ENCODE measurements at regions not wholly inside any gene's neighbourhood (a gene's known extent, or its start where the extent isn't known, plus 50 kb on each side); places are given as distances from the start of the nearest gene placed in this dataset.

GRCh38 chr2:59746291-59746690 is 807.2 kb downstream of the BCL11A start:
- no peak for DNase-seq (ENCODE audit: low read depth in 1 of 2, low spot score in 1 of 2)

GRCh38 chr2:59745085-59745484 is 808.4 kb downstream of the BCL11A start:
- no peak for TF ChIP-seq GABPA (IDR thresholded peaks at IDR 0.05; ENCODE audit: low read depth)
- no peak for TF ChIP-seq SPI1 (IDR thresholded peaks at IDR 0.05; ENCODE audit: borderline replicate concordance, low read depth)
- TF ChIP-seq, protein P1, sequence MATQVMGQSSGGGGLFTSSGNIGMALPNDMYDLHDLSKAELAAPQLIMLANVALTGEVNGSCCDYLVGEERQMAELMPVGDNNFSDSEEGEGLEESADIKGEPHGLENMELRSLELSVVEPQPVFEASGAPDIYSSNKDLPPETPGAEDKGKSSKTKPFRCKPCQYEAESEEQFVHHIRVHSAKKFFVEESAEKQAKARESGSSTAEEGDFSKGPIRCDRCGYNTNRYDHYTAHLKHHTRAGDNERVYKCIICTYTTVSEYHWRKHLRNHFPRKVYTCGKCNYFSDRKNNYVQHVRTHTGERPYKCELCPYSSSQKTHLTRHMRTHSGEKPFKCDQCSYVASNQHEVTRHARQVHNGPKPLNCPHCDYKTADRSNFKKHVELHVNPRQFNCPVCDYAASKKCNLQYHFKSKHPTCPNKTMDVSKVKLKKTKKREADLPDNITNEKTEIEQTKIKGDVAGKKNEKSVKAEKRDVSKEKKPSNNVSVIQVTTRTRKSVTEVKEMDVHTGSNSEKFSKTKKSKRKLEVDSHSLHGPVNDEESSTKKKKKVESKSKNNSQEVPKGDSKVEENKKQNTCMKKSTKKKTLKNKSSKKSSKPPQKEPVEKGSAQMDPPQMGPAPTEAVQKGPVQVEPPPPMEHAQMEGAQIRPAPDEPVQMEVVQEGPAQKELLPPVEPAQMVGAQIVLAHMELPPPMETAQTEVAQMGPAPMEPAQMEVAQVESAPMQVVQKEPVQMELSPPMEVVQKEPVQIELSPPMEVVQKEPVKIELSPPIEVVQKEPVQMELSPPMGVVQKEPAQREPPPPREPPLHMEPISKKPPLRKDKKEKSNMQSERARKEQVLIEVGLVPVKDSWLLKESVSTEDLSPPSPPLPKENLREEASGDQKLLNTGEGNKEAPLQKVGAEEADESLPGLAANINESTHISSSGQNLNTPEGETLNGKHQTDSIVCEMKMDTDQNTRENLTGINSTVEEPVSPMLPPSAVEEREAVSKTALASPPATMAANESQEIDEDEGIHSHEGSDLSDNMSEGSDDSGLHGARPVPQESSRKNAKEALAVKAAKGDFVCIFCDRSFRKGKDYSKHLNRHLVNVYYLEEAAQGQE (IDR thresholded peaks at IDR 0.05; ENCODE audit: insufficient replicate concordance, low read depth): no peak
- TF ChIP-seq, protein P2, sequence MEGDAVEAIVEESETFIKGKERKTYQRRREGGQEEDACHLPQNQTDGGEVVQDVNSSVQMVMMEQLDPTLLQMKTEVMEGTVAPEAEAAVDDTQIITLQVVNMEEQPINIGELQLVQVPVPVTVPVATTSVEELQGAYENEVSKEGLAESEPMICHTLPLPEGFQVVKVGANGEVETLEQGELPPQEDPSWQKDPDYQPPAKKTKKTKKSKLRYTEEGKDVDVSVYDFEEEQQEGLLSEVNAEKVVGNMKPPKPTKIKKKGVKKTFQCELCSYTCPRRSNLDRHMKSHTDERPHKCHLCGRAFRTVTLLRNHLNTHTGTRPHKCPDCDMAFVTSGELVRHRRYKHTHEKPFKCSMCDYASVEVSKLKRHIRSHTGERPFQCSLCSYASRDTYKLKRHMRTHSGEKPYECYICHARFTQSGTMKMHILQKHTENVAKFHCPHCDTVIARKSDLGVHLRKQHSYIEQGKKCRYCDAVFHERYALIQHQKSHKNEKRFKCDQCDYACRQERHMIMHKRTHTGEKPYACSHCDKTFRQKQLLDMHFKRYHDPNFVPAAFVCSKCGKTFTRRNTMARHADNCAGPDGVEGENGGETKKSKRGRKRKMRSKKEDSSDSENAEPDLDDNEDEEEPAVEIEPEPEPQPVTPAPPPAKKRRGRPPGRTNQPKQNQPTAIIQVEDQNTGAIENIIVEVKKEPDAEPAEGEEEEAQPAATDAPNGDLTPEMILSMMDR (IDR thresholded peaks at IDR 0.05; ENCODE audit: insufficient read depth, low read length): no peak
- TF ChIP-seq POLR2AphosphoS5 (IDR thresholded peaks at IDR 0.05; ENCODE audit: low read depth): no peak
- no peaks in the 10 kb centered on the region for H3K27me3 ChIP-seq (ENCODE audit: insufficient read depth, poor library complexity, severe bottlenecking)
- H3K4me3 ChIP-seq (replicated peaks; ENCODE audit: insufficient read depth, low read length): no peak overlapping the region
- no peak for DNase-seq (ENCODE audit: low read depth in 1 of 2, low spot score in 1 of 2)
- H3K27ac ChIP-seq (replicated peaks): no peak overlapping the region

More at GRCh38 chr2:59746291-59746690, 807.2 kb downstream of the BCL11A start:
- no peak overlapping the region for H3K4me3 ChIP-seq (replicated peaks; ENCODE audit: insufficient read depth, low read length)
- no peak overlapping the region for H3K27ac ChIP-seq (replicated peaks)
- TF ChIP-seq, protein P1 (IDR thresholded peaks at IDR 0.05; ENCODE audit: insufficient replicate concordance, low read depth): no peak
- TF ChIP-seq GABPA (IDR thresholded peaks at IDR 0.05; ENCODE audit: low read depth) (no peak), POLR2AphosphoS5 (IDR thresholded peaks at IDR 0.05; ENCODE audit: low read depth) (no peak), SPI1 (IDR thresholded peaks at IDR 0.05; ENCODE audit: borderline replicate concordance, low read depth) (no peak)
- TF ChIP-seq, protein P2 (IDR thresholded peaks at IDR 0.05; ENCODE audit: insufficient read depth, low read length): no peak
- no peaks in the 10 kb centered on the region for H3K27me3 ChIP-seq (ENCODE audit: insufficient read depth, poor library complexity, severe bottlenecking)

- DNase-seq (ENCODE audit: low read depth in 1 of 2, low spot score in 1 of 2): no peak
- H3K27me3 ChIP-seq (ENCODE audit: insufficient read depth, poor library complexity, severe bottlenecking): no peaks in the 10 kb centered on the region
- no peak overlapping the region for H3K4me3 ChIP-seq (replicated peaks; ENCODE audit: insufficient read depth, low read length)
- TF ChIP-seq, protein P1 (IDR thresholded peaks at IDR 0.05; ENCODE audit: insufficient replicate concordance, low read depth): no peak
- no peak for TF ChIP-seq POLR2AphosphoS5 (IDR thresholded peaks at IDR 0.05; ENCODE audit: low read depth)
- no peak for TF ChIP-seq SPI1 (IDR thresholded peaks at IDR 0.05; ENCODE audit: borderline replicate concordance, low read depth)
- no peak for TF ChIP-seq GABPA (IDR thresholded peaks at IDR 0.05; ENCODE audit: low read depth)
- TF ChIP-seq, protein P2 (IDR thresholded peaks at IDR 0.05; ENCODE audit: insufficient read depth, low read length): no peak
- no peak overlapping the region for H3K27ac ChIP-seq (replicated peaks)
These were observed 809.0 kb downstream of the BCL11A start for GRCh38 chr2:59744436-59744835.

Data from HL-60 (cell line).